ENCODE measurements at regions not wholly inside any gene's neighbourhood (a gene's known extent, or its start where the extent isn't known, plus 50 kb on each side); places are given as distances from the start of the nearest gene placed in this dataset.

- H3K4me2 ChIP-seq (ENCODE audit: low read length), result no peak overlapping the region
- no peak overlapping the region for H2BK12ac ChIP-seq (ENCODE audit: low read length)
- H3K9me3 ChIP-seq (ENCODE audit: insufficient read depth, low read depth, low read length), result no peaks in the 10 kb centered on the region
- 100% methylated on average over 3 of the region's 10 CpGs for WGBS (ENCODE audit: extremely low coverage, insufficient coverage, insufficient read length)
- H3K9ac ChIP-seq (ENCODE audit: low read length), result no peak overlapping the region
- no peak overlapping the region for H2AFZ ChIP-seq (ENCODE audit: insufficient read depth, low read length, poor library complexity)
- H3K18ac ChIP-seq (ENCODE audit: low read length), result no peak overlapping the region
- no peak overlapping the region for H3K4me3 ChIP-seq (ENCODE audit: low read depth, low read length)
- no peak overlapping the region for H2AK5ac ChIP-seq (ENCODE audit: low read length)
- no peak overlapping the region for H3K14ac ChIP-seq (ENCODE audit: low read length)
- no peak overlapping the region for H3K4ac ChIP-seq (ENCODE audit: low read depth, low read length)
- no peak overlapping the region for H2BK120ac ChIP-seq (ENCODE audit: insufficient read depth, low read length, poor library complexity)
- no peak overlapping the region for H4K12ac ChIP-seq (ENCODE audit: low read depth, low read length)
- H3K27ac ChIP-seq (ENCODE audit: low read depth, low read length), result no peak overlapping the region
- no peaks in the 10 kb centered on the region for H3K4me1 ChIP-seq (ENCODE audit: control insufficient read depth in 1 of 2, insufficient read depth in 2 of 2, low read length in 2 of 2)
- DNase-seq, result no peak
- H4K91ac ChIP-seq (ENCODE audit: low read depth, low read length), result no peak overlapping the region
- no peaks in the 10 kb centered on the region for H3K79me1 ChIP-seq (ENCODE audit: low read length)
- no peaks in the 10 kb centered on the region for H3K79me2 ChIP-seq (ENCODE audit: control insufficient read depth, insufficient read depth, low read length, poor library complexity)
- no peaks in the 10 kb centered on the region for H3K27me3 ChIP-seq (ENCODE audit: insufficient read depth, low read length)
- no peak overlapping the region for H4K8ac ChIP-seq (ENCODE audit: low read depth, low read length)
- H3K36me3 ChIP-seq (ENCODE audit: control insufficient read depth in 1 of 2, insufficient read depth in 2 of 2, low read length in 2 of 2), result no peaks in the 10 kb centered on the region
- no peak overlapping the region for H2BK5ac ChIP-seq (ENCODE audit: low read depth, low read length, poor library complexity)
- no peak overlapping the region for H3K23ac ChIP-seq (ENCODE audit: low read length)
Observed at GRCh38 chr12:77392467-77393088, 327.2 kb upstream of the E2F7 start.

GRCh38 chr12:77388445-77389265 lies 323.3 kb upstream of the E2F7 start:
- Histone ChIP-seq H3K27ac (ENCODE audit: low read depth, low read length) (no peak overlapping the region), H4K91ac (ENCODE audit: low read depth, low read length) (no peak overlapping the region), H2BK5ac (ENCODE audit: low read depth, low read length, poor library complexity) (no peak overlapping the region), H3K4me2 (ENCODE audit: low read length) (no peak overlapping the region), H3K23ac (ENCODE audit: low read length) (no peak overlapping the region), H3K9me3 (ENCODE audit: insufficient read depth, low read depth, low read length) (no peaks in the 10 kb centered on the region), H3K18ac (ENCODE audit: low read length) (no peak overlapping the region), H3K4ac (ENCODE audit: low read depth, low read length) (no peak overlapping the region), H2AK5ac (ENCODE audit: low read length) (no peak overlapping the region), H3K4me1 (ENCODE audit: control insufficient read depth in 1 of 2, insufficient read depth in 2 of 2, low read length in 2 of 2) (no peaks in the 10 kb centered on the region), H3K79me2 (ENCODE audit: control insufficient read depth, insufficient read depth, low read length, poor library complexity) (no peaks in the 10 kb centered on the region), H2BK120ac (ENCODE audit: insufficient read depth, low read length, poor library complexity) (no peak overlapping the region), H4K12ac (ENCODE audit: low read depth, low read length) (no peak overlapping the region), H3K9ac (ENCODE audit: low read length) (no peak overlapping the region), H3K14ac (ENCODE audit: low read length) (no peak overlapping the region), H3K27me3 (ENCODE audit: insufficient read depth, low read length) (no peaks in the 10 kb centered on the region), H3K36me3 (ENCODE audit: control insufficient read depth in 1 of 2, insufficient read depth in 2 of 2, low read length in 2 of 2) (no peaks in the 10 kb centered on the region), H2AFZ (ENCODE audit: insufficient read depth, low read length, poor library complexity) (no peak overlapping the region), H3K4me3 (ENCODE audit: low read depth, low read length) (no peak overlapping the region), H3K79me1 (ENCODE audit: low read length) (no peaks in the 10 kb centered on the region), H2BK12ac (ENCODE audit: low read length) (no peak overlapping the region), H4K8ac (ENCODE audit: low read depth, low read length) (no peak overlapping the region)
- DNase-seq, result no peak
- no CpG with 5 or more reads among the region's 2 CpGs for WGBS (ENCODE audit: extremely low coverage, insufficient coverage, insufficient read length)

DNA sequence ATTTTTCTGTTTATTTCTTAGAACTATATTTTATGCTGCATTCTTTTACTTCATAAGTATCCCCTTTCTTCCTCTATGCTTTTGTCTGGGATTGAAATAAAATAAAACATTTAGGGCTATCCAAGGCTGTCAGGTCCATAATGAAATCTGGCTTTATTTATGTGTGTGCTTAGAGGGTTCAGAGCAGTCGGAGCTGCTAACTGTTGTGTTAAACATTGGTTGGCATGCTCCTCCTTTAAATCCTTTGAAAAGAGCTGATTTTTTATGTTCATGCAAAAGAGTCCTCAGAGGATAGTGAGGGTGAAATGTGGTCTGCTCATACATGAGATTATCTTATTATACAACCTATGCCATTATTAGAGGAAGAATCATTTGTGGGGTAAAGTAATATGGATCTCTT lies 322.3 kb upstream of the E2F7 start:
- Histone ChIP-seq H4K91ac (ENCODE audit: low read depth, low read length) (no peak overlapping the region), H4K8ac (ENCODE audit: low read depth, low read length) (no peak overlapping the region), H3K27ac (ENCODE audit: low read depth, low read length) (no peak overlapping the region), H3K18ac (ENCODE audit: low read length) (no peak overlapping the region), H3K4me3 (ENCODE audit: low read depth, low read length) (no peak overlapping the region), H3K9ac (ENCODE audit: low read length) (no peak overlapping the region), H3K9me3 (ENCODE audit: insufficient read depth, low read depth, low read length) (no peaks in the 10 kb centered on the region), H3K79me1 (ENCODE audit: low read length) (no peaks in the 10 kb centered on the region), H3K23ac (ENCODE audit: low read length) (no peak overlapping the region), H3K14ac (ENCODE audit: low read length) (no peak overlapping the region), H3K4me2 (ENCODE audit: low read length) (no peak overlapping the region), H3K4ac (ENCODE audit: low read depth, low read length) (no peak overlapping the region), H3K79me2 (ENCODE audit: control insufficient read depth, insufficient read depth, low read length, poor library complexity) (no peaks in the 10 kb centered on the region), H3K27me3 (ENCODE audit: insufficient read depth, low read length) (no peaks in the 10 kb centered on the region), H2AFZ (ENCODE audit: insufficient read depth, low read length, poor library complexity) (no peak overlapping the region), H4K12ac (ENCODE audit: low read depth, low read length) (no peak overlapping the region), H3K4me1 (ENCODE audit: control insufficient read depth in 1 of 2, insufficient read depth in 2 of 2, low read length in 2 of 2) (no peaks in the 10 kb centered on the region), H3K36me3 (ENCODE audit: control insufficient read depth in 1 of 2, insufficient read depth in 2 of 2, low read length in 2 of 2) (no peaks in the 10 kb centered on the region), H2BK12ac (ENCODE audit: low read length) (no peak overlapping the region), H2BK5ac (ENCODE audit: low read depth, low read length, poor library complexity) (no peak overlapping the region), H2AK5ac (ENCODE audit: low read length) (no peak overlapping the region), H2BK120ac (ENCODE audit: insufficient read depth, low read length, poor library complexity) (no peak overlapping the region)
- DNase-seq, result no peak
- no CpG with 5 or more reads among the region's 1 CpG for WGBS (ENCODE audit: extremely low coverage, insufficient coverage, insufficient read length)

DNA sequence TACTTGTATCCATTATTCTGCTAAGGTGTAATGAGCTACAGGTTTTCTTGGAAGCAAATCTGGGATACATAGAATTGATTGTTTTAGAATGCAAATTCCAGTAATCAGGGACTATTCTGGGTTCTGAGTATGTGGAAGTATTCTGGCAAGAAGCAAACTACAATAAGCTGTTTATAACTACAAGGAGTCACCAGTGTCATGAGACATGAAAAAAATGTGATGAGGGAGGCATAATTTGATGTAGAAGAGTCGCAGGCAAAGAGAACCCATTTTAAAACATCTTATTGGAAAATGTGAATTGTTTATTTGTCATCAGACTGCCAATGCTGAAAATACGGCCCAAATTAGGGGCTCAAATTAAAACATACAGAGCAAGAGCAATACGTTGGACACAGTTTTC lies 321.8 kb upstream of the E2F7 start:
- Histone ChIP-seq H2AFZ (ENCODE audit: insufficient read depth, low read length, poor library complexity) (no peak overlapping the region), H3K79me1 (ENCODE audit: low read length) (no peaks in the 10 kb centered on the region), H2AK5ac (ENCODE audit: low read length) (no peak overlapping the region), H3K36me3 (ENCODE audit: control insufficient read depth in 1 of 2, insufficient read depth in 2 of 2, low read length in 2 of 2) (no peaks in the 10 kb centered on the region), H4K8ac (ENCODE audit: low read depth, low read length) (no peak overlapping the region), H4K91ac (ENCODE audit: low read depth, low read length) (no peak overlapping the region), H3K14ac (ENCODE audit: low read length) (no peak overlapping the region), H3K79me2 (ENCODE audit: control insufficient read depth, insufficient read depth, low read length, poor library complexity) (no peaks in the 10 kb centered on the region), H3K9ac (ENCODE audit: low read length) (no peak overlapping the region), H2BK12ac (ENCODE audit: low read length) (no peak overlapping the region), H3K27ac (ENCODE audit: low read depth, low read length) (no peak overlapping the region), H3K4me1 (ENCODE audit: control insufficient read depth in 1 of 2, insufficient read depth in 2 of 2, low read length in 2 of 2) (no peaks in the 10 kb centered on the region), H3K4ac (ENCODE audit: low read depth, low read length) (no peak overlapping the region), H3K4me2 (ENCODE audit: low read length) (no peak overlapping the region), H3K23ac (ENCODE audit: low read length) (no peak overlapping the region), H4K12ac (ENCODE audit: low read depth, low read length) (no peak overlapping the region), H2BK5ac (ENCODE audit: low read depth, low read length, poor library complexity) (no peak overlapping the region), H2BK120ac (ENCODE audit: insufficient read depth, low read length, poor library complexity) (no peak overlapping the region), H3K27me3 (ENCODE audit: insufficient read depth, low read length) (no peaks in the 10 kb centered on the region), H3K4me3 (ENCODE audit: low read depth, low read length) (no peak overlapping the region), H3K9me3 (ENCODE audit: insufficient read depth, low read depth, low read length) (no peaks in the 10 kb centered on the region), H3K18ac (ENCODE audit: low read length) (no peak overlapping the region)
- no peak for DNase-seq
- no CpG with 5 or more reads among the region's 3 CpGs for WGBS (ENCODE audit: extremely low coverage, insufficient coverage, insufficient read length)
